ENCODE measurements at regions not wholly inside any gene's neighbourhood (a gene's known extent, or its start where the extent isn't known, plus 50 kb on each side); places are given as distances from the start of the nearest gene placed in this dataset.

GRCh38 chr2:129167456-129167855, 812.0 kb upstream of the RAB6C start:
- TF ChIP-seq CTCF (IDR thresholded peaks at IDR 0.05) (no peak), POLR2A (IDR thresholded peaks at IDR 0.05) (no peak)
